Activated T-cell treated with anti-CD3 and anti-CD28 coated beads for 24 hours (primary cell): ENCODE measurements at regions not wholly inside any gene's neighbourhood (a gene's known extent, or its start where the extent isn't known, plus 50 kb on each side); places are given as distances from the start of the nearest gene placed in this dataset.
"Not testable (repeated sequence)": the region's sequence is repeated elsewhere in the genome, so short reads cannot be mapped to it uniquely, and the experiment has no call there.

Experiments
- DNase-seq: peaks from one replicate; pipeline ENCODE4 v3.0.0-alpha.2; 2020; ENCODE audit warnings: low read depth

DNA sequence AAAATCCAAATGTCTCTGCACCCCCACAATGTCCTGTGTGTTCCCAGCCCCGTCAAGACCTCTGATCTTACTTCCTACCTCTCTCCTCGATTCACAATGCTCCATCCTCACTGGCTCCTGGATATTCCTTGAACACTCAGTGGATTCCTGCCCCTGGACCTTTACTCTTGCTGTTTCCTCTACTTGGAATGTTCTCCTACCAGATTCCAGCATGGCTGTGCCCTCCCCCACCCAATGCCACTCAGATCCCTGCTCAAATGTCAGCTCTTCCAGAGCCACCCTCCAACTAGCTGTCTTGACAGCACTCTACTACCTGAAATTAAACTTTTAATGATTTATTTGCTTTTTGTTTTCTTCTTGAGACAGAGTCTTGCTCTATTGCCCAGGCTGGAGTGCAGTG, 107.4 kb downstream of the KLF5 start:
- DNase-seq, result no peak

DNA sequence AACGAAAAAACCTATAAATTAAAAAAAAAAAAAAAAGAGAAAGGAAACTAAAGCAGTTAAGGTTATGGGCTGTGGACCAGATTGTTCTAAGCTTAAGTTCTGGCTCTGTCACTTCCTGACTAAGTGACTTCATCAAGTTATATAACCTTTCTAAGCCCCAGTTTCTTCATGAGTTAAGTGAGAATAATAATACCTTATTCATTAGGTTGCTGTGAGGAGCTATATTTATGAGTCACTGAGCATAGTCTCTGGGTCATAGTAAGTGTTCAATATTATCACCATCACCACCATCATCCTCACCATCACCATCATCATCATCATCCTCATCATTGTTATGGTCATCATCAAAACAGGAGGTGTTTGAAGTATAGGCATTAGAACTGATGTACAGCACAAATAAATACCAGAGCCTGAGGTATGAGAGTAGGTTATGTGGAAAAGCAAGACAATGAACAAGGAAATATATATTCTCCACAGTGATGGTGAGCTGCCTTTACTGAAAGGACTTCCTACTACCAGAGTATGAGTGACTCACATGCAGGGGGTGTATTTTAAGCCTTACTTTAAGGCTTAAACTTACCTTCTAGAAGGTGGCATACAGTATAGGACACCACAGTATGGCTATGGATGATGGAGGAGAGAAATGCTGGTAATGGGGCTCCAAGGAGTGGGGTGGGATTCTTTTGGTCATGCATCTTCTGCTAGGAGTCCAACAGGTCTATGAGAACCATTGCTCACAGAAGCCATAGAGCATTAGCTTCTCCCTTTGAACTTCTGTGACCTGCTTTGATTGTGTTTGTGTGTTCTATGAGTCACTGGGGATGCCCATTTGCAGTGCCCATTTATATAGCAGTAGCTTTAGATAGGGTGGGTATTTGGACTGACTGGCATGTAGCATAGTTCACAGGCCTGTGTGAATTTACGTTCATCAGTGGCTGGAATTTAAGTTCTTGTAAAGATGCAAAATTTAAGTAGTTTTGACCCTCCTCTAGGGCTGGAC, 104.4 kb downstream of the KLF5 start:
- DNase-seq, result no peak

DNA sequence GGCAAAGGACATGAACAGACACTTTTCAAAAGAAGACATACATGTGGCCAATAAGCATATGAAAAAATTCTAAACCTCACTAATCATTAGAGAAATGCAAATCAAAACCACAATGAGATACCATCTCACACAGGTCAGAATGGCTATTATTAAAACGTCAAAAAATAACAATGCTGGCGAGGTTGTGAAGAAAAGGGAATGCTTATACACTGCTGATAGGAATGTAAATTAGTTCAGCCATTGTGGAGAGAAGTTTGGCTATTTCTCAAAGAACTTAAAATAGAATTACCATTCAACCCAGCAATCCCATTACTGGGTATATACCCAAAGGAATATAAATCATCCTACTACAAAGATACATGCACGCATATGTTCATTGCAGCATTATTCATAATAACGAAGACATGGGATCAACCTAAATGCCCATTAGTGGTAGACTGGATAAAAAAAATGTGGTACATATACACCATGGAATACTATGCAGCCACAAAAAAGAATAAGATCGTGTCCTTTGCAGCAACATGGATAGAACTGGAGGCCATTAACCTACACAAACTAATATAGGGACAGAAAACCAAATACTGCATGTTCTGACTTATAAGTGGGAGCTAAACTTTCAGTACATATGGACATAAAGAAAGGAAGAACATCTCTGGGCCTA, 101.7 kb downstream of the KLF5 start:
- DNase-seq, result not testable (repeated sequence)

DNA sequence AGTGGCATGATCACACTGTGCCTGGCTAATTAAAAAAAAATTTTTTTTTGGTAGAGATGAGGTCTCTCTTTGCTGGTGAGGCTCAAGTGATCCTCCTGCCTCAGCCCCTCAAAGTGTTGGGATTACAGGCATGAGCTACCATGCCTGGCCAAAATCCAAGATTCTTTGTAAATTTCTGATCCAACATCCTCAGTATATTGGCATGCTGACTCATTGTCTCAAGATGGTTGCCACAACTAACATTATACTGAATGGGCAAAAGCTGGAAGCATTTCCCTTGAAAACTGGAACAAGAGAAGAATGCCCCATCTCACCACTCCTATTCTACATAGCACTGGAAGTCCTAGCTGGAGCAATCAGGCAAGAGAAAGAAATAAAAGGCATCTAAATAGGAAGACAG, 100.0 kb downstream of the KLF5 start:
- DNase-seq, result no peak

DNA sequence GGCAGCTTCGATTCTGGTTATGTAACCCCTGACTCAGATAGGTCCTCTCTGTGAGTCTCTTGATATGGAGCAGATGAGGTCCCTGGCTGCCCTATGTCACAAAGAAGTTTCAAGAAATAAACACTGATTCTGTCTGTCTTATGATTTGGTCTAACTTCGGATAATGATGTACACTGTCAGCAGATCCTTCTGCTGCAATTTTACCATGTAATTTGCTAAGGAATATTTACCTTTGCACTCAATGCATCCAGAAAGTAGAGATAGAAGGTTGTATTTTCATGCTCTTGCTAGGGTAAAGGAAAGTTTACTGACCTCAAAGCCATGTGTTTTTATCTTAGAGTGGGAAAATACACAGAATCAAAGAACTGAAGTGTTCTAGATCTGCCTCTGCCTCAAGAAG, 98.2 kb downstream of the KLF5 start:
- DNase-seq, result no peak

DNA sequence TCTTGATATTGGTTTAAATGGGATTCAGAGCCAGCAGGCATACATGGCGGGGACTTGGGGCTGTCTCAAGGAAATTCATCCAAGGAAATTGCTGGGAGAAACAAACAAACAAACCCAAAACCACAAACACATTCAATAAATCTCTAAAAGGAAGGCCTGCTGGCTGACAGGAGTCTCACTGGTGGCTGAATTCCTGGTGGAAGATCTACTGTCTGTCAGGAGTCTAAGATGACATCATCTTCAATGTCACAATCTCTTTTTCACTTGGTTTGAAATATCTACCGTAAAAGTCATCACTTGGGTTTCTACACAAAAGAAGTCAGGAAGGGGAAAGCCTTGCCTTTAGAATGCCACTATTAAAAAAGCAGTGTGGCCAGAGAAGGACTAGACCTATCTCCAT, 87.9 kb downstream of the KLF5 start:
- no peak for DNase-seq

DNA sequence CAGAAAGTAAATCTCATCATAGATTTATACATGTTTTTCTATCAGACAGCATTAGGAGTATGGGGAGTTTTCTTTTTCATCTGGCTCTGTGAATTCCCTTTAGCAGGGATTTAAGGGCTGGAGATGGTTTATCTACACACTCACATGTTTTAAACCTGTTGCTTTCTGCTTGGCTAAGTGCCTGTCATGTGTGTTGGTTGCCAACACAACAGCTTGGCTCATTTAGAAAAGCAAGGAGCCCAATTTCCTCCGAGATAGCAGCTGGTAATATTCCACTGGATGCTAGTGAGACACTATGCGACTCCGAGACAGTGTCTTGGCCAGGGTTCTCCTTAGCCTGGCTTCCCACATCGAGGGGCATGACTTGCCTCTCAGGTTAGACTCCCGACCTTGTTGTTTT, 83.3 kb downstream of the KLF5 start:
- no peak for DNase-seq

DNA sequence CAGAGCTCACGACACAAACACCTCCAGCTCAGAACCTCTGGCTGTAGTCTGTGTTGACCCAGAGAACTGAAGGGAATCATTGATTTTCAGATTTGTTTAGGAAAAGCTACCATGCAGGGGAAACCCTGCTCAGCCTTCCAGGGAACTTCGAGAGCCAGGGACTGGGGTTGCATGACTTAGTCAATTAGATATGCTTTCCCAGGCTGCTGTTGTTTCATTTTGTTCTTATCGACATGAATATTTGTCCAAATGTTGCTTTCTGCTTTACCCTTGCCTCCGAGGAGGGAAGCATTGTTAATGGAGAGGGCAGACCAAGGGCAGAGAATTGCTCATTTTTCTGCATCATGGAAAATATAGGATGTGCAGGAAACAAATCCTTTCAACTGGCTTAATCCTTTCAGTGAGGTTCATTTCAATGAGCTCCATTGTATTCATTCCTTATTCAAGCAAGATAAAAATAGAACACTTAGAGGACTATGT, 82.5 kb downstream of the KLF5 start:
- no peak for DNase-seq

DNA sequence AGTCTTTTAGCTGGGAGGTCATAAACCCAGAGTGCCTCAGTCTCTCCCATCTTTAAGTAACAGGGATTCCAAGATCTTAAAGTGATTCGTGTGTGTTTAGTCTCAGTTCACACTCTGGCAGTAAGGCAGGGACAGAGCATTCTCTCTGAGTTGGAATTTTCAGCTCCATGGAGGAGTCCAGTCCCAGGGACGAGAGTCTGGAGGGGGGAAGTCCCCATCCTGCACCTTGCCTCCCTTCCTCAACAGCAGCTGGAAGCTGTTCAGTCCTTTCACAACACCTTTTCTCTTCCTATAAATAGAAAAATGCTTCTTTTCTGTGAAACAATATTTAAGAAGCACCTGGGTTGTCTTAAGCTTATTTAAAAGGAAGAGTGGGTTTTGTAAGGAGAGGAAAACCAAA, 82.0 kb downstream of the KLF5 start:
- DNase-seq, result no peak

DNA sequence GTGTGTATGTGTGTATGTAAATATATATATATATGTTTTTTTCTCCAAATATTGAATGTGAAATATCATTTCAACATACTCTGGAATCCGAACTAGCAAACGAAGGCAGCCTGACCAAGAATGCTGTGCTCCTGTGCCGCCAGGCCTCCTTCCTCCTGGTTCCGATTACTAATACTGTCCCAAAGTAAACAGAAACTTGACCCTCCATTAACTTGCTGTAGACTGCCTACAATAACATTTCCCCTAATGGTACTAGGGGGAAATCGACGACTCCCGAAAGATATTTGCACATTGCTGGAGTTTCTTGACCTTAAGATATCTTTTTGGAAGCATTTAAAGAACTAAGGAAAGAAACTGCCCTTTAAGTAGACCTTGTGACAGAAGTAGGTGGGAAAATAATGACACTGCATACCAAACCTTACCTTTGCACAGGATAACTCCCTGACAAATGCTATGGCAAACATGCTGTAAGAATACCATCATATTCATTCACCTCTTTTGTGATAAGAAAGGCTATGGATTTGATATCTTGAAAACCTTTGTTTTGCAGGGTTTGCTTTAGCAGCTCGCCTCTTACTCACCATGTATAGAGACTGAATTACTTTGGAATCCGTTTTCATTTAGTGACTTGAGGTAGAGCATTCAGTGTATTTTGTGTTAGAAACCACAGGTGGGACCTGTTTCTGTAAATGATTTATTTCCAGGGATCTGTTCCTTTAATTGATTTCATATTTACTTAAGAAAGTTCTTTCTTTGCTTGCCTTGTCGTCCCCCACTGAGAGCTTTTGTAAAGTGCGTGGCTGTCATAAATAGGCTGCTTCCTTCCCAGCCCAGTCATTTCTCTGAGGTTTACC, 80.1 kb downstream of the KLF5 start:
- DNase-seq, result no peak

DNA sequence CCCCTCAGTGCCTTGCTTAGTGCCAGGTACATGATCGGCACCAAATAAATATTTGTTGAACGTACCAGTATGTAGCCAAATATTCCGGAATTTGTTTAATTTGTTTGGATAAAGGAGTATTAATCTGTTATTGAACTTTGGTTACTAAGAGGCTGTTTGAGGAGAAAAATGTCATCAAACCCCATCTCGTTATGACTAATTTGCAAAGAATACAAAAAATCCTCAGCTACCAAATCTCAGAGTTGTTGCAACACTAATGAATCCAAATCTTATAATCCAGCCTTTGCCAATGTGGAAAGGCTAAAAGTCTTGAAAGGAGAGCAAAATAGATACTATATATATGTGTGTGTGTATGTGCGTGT, 79.5 kb downstream of the KLF5 start:
- DNase-seq, result no peak

DNA sequence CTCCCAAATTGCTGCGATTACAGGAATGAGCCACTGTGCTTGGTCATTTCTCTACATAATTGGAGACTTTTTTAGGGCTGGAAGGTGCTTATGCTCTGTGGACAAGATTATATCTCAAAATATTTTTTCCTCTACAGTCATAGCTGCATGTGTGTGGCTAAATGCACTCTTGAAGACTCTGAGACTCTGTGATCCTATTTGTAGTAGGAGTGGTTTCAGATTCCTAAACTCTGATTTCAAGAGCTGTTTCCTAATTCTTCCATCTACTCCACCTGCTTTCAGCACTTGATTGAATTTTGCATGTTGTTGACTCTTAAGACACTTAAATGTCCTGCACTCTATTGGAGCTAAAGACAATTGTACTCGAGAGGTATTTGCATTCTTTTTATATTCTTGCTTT, 78.0 kb downstream of the KLF5 start:
- DNase-seq, result no peak

DNA sequence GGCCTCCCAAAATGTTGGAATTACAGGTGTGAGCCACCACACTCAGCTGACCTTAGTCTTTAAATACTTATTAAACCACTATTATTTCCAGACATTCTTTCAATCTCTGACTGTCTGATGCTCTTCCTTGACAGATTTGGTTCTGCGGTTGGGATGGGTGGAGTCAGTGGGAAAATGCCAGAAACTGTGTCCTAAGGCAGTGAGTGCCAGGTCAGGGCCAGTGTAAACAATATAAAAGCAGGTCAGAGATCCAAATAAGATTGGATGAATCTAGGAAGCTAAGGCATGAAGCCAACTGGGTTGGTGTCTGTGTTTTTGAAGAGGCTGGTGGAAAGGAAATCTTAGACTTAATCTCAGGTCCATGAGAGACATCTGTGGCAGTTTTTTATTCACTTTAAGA, 74.7 kb downstream of the KLF5 start:
- no peak for DNase-seq

DNA sequence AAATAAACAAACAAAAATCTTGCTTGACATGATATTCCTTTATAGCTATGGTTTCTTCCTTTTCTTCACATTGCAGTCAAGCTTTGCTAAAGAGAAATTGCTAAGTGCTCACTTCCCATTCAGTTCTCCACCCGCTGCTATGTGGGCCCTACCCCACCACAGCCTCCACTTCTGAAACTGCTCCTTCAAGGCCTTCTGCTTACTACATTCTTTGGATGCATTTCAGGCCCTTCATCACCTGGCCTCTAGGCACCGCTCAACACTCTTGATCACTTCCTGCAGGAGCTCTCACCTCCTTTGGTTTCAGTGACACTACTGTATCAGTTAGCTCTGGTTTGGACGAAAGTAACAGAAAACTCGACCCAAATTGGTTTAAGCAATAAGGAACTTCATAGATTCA, 72.4 kb downstream of the KLF5 start:
- no peak for DNase-seq

DNA sequence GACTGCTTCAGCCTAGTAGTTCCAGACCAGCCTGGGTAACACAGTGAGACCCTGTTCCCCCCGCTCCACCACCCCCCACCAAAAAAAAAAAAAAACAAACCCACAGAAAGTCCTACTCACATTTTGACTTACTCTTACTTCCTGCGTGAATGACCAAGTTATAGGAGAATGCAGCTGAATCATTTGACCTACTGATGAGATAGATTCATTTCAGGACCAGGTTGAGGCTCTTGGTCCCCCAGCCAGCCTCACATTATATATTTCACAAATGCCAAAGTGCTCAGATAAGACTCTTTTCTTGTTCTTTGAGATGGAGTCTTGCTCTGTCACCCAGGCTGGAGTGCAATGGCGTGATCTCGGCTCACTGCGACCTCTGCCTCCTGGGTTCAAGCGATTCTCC, 70.2 kb downstream of the KLF5 start:
- DNase-seq, result no peak
